CD14-positive monocyte (primary cell): ENCODE measurements at regions not wholly inside any gene's neighbourhood (a gene's known extent, or its start where the extent isn't known, plus 50 kb on each side); places are given as distances from the start of the nearest gene placed in this dataset.

Experiments
- DNase-seq, 3 donors: peaks; one replicate each; pipeline ENCODE4 v3.0.0-alpha.2; 2011 to 2022
- H2AFZ ChIP-seq: 2 replicates; pipeline ENCODE4 v1.6.0; 2012; ENCODE audit warnings: mild to moderate bottlenecking, low read depth, low read length, inconsistent platforms; ENCODE audit not compliant: insufficient read depth, poor library complexity, severe bottlenecking
- H3K27ac ChIP-seq, 2 donors: 1 replicate in 1 of 2; 2 replicates in 1 of 2; pipeline ENCODE4 v1.5.1; 2012 to 2013; ENCODE audit warnings: low read length in 2 of 2, control low read depth in 1 of 2, inconsistent platforms in 1 of 2, low read depth in 1 of 2, mild to moderate bottlenecking in 1 of 2
- H3K27me3 ChIP-seq, 2 donors: one replicate each; pipeline versions ENCODE4 v1.6.0 to v1.6.1; 2011 to 2013; ENCODE audit warnings: low read length in 2 of 2; ENCODE audit not compliant: control insufficient read depth in 2 of 2, insufficient read depth in 2 of 2
- H3K36me3 ChIP-seq, 2 donors: replicated peaks in 1 of 2; 1 replicate in 1 of 2; 2 replicates in 1 of 2; pipeline versions ENCODE4 v1.5.1 to v1.6.1; 2012 to 2013; ENCODE audit warnings: low read length in 2 of 2, control low read depth in 1 of 2, inconsistent platforms in 1 of 2, mild to moderate bottlenecking in 1 of 2; ENCODE audit not compliant: insufficient read depth in 2 of 2, control insufficient read depth in 1 of 2
- H3K4me1 ChIP-seq, 2 donors: 1 replicate in 1 of 2; 2 replicates in 1 of 2; pipeline versions ENCODE4 v1.5.1 to v1.6.1; 2012 to 2013; ENCODE audit warnings: low read length in 2 of 2, control low read depth in 1 of 2, inconsistent platforms in 1 of 2, mild to moderate bottlenecking in 1 of 2, moderate library complexity in 1 of 2; ENCODE audit not compliant: insufficient read depth in 2 of 2, control insufficient read depth in 1 of 2
- H3K4me2 ChIP-seq: replicated peaks from 2 replicates; pipeline ENCODE3; 2012; ENCODE audit warnings: low read length, moderate library complexity, mild to moderate bottlenecking; ENCODE audit not compliant: poor library complexity, severe bottlenecking; ENCODE audit errors: extremely low read depth
- H3K4me3 ChIP-seq, 3 experiments: fragments of 200-600 bp in 1 of 3; sonication (generic) in 1 of 3; replicated peaks in 1 of 3; 1 replicate in 2 of 3; 2 replicates in 1 of 3; pipeline ENCODE4 v1.5.1; 2011 to 2013; ENCODE audit warnings: low read length in 3 of 3, mild to moderate bottlenecking in 3 of 3, control low read depth in 2 of 3, low read depth in 2 of 3, inconsistent platforms in 1 of 3, moderate library complexity in 1 of 3
- H3K79me2 ChIP-seq: 2 replicates; pipeline ENCODE4 v1.6.0; 2012; ENCODE audit warnings: mild to moderate bottlenecking, control low read depth, inconsistent platforms, low read length, moderate library complexity; ENCODE audit not compliant: insufficient read depth
- H3K9ac ChIP-seq: 2 replicates; pipeline ENCODE4 v1.6.0; 2017; ENCODE audit warnings: low read length, mild to moderate bottlenecking; ENCODE audit not compliant: insufficient read depth, poor library complexity, severe bottlenecking
- H3K9me3 ChIP-seq, 2 donors: replicated peaks in 1 of 2; 1 replicate in 1 of 2; 2 replicates in 1 of 2; pipeline versions ENCODE4 v1.5.1 to v1.6.1; 2012 to 2013; ENCODE audit warnings: low read length in 2 of 2, control low read depth in 1 of 2; ENCODE audit not compliant: control insufficient read depth in 1 of 2, insufficient read depth in 1 of 2
- H4K20me1 ChIP-seq: 2 replicates; pipeline ENCODE4 v1.6.0; 2012; ENCODE audit warnings: mild to moderate bottlenecking, low read length, control low read depth, moderate library complexity; ENCODE audit not compliant: insufficient read depth
- H3K27ac Mint-ChIP-seq, 7 donors: one replicate each; pipeline ENCODE4 v1.8.0; 2020; ENCODE audit warnings: mild to moderate bottlenecking in 7 of 7, mixed read lengths in 7 of 7, moderate library complexity in 6 of 7, inconsistent platforms in 2 of 7
- H3K27me3 Mint-ChIP-seq, 3 donors: one replicate each; pipeline ENCODE4 v1.8.0; 2021 to 2022; ENCODE audit warnings: low read depth in 3 of 3, mild to moderate bottlenecking in 3 of 3, mixed read lengths in 3 of 3, moderate library complexity in 3 of 3, inconsistent platforms in 1 of 3
- H3K36me3 Mint-ChIP-seq, 2 donors: one replicate each; pipeline ENCODE4 v1.8.0; 2020; ENCODE audit warnings: mixed read lengths in 2 of 2, inconsistent platforms in 1 of 2, mild to moderate bottlenecking in 1 of 2
- H3K4me1 Mint-ChIP-seq: one replicate; pipeline ENCODE4 v1.8.0; 2020; ENCODE audit warnings: mild to moderate bottlenecking, mixed read lengths
- H3K4me3 Mint-ChIP-seq, 2 donors: one replicate each; pipeline ENCODE4 v1.8.0; 2020; ENCODE audit warnings: mild to moderate bottlenecking in 2 of 2, mixed read lengths in 2 of 2, moderate library complexity in 1 of 2
- H3K9me3 Mint-ChIP-seq, 7 donors: one replicate each; pipeline ENCODE4 v1.8.0; 2020 to 2022; ENCODE audit warnings: mixed read lengths in 7 of 7, mild to moderate bottlenecking in 6 of 7, moderate library complexity in 6 of 7, inconsistent platforms in 2 of 7
- CTCF ChIP-seq: fragments of 200-600 bp; IDR thresholded peaks from one replicate; pipeline ENCODE4 v1.8.0; 2022; ENCODE audit warnings: antibody characterized with exemption, mild to moderate bottlenecking
- WGBS: methylation state at CpG from one replicate; pipeline ENCODE4 v1.1.5; 2013; ENCODE audit warnings: missing lambda C conversion rate; ENCODE audit not compliant: insufficient coverage; 5-methylcytosine and 5-hydroxymethylcytosine counted together
- intact Hi-C, 2 donors: fragments of 100-400 bp; cut with micrococcal nuclease; formaldehyde crosslinking; loops; one replicate each; pipeline versions ENCODE4 v1.15.0 to v1.15.1; 2023

- Histone ChIP-seq H4K20me1 (no peaks in the 10 kb centered on the region), H3K4me3 (no peak overlapping the region), H3K27ac (no peak overlapping the region), H2AFZ (no peak overlapping the region), H3K27me3 (no peaks in the 10 kb centered on the region), H3K4me2 (no peak overlapping the region), H3K9me3 (peaks cover 0 to 4% of the 10 kb centered on the region in 2 donors), H3K9ac (no peak overlapping the region), H3K4me1 (no peaks in the 10 kb centered on the region), H3K36me3 (no peaks in the 10 kb centered on the region), H3K79me2 (no peaks in the 10 kb centered on the region)
- H3K4me1 Mint-ChIP-seq: no peaks in the 10 kb centered on the region
- no peak overlapping the region for H3K27ac Mint-ChIP-seq
- 100% methylated on average over 2 of the region's 2 CpGs for WGBS
- H3K4me3 Mint-ChIP-seq: no peak overlapping the region
- peaks cover 0 to 10% (median 4%) of the 10 kb centered on the region in 7 donors for H3K9me3 Mint-ChIP-seq
- no peaks in the 10 kb centered on the region for H3K36me3 Mint-ChIP-seq
- no peak for DNase-seq
- intact Hi-C loops: no loop called here
- no peak for TF ChIP-seq CTCF
- H3K27me3 Mint-ChIP-seq: no peaks in the 10 kb centered on the region
Observed at GRCh38 chr5:121608826-121609225, 242.9 kb upstream of the FTMT start.

GRCh38 chr5:121624035-121624434, 227.6 kb upstream of the FTMT start:
- H3K9me3 ChIP-seq: no peaks in the 10 kb centered on the region
- intact Hi-C loops: no loop called here
- Mint-ChIP-seq H3K27me3 (no peaks in the 10 kb centered on the region), H3K36me3 (no peaks in the 10 kb centered on the region), H3K9me3 (peaks cover 0 to 2% (median 0%) of the 10 kb centered on the region in 7 donors), H3K27ac (no peak overlapping the region), H3K4me3 (no peak overlapping the region), H3K4me1 (no peaks in the 10 kb centered on the region)
- H3K4me2 ChIP-seq: no peak overlapping the region
- H3K4me1 ChIP-seq: no peaks in the 10 kb centered on the region
- WGBS: no CpG with 5 or more reads among the region's 2 CpGs
- DNase-seq: no peak
- H3K27me3 ChIP-seq: no peaks in the 10 kb centered on the region
- no peak overlapping the region for H3K9ac ChIP-seq
- TF ChIP-seq CTCF: no peak
- no peak overlapping the region for H3K27ac ChIP-seq
- H4K20me1 ChIP-seq: no peaks in the 10 kb centered on the region
- no peak overlapping the region for H3K4me3 ChIP-seq
- no peak overlapping the region for H2AFZ ChIP-seq
- no peaks in the 10 kb centered on the region for H3K79me2 ChIP-seq
- no peaks in the 10 kb centered on the region for H3K36me3 ChIP-seq
